GM18520 (cell line): ENCODE measurements at regions not wholly inside any gene's neighbourhood (a gene's known extent, or its start where the extent isn't known, plus 50 kb on each side); places are given as distances from the start of the nearest gene placed in this dataset.
"Not testable (repeated sequence)": the region's sequence is repeated elsewhere in the genome, so short reads cannot be mapped to it uniquely, and the experiment has no call there.

ENCODE experiments used
- ATAC-seq: cut with Tn5 transposase; IDR thresholded peaks from one replicate; pipeline ENCODE4 v1.9.1; 2021; ENCODE audit not compliant: unreplicated experiment

DNA sequence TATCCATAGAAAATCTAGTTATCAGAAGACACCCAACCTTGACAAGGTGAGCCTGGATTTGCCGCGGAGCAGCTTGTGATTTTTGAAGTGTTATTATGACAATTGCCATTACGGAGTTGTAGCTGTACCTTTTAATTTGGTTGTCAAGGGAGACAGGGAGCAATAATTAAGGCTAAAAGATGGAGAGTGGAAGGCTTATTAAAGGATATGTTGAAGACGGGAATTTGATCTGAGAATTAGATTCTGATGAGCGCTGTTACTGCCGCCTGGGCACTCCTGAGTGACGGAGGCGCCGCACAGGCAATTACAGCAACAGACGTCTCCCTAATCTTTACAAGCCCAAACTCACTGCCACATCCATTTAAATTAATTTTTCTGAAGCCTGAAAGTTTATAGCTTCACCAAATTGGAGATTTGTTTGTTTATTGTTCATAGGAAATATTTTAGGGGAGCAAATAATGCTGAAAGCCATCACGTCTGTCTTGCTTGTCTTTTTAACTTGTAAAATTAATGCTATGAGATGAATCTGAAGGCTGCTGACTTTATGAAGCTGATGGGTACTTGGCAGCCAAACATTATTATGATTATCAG lies 475.0 kb upstream of the ADARB2 start:
- ATAC-seq, result no peak

DNA sequence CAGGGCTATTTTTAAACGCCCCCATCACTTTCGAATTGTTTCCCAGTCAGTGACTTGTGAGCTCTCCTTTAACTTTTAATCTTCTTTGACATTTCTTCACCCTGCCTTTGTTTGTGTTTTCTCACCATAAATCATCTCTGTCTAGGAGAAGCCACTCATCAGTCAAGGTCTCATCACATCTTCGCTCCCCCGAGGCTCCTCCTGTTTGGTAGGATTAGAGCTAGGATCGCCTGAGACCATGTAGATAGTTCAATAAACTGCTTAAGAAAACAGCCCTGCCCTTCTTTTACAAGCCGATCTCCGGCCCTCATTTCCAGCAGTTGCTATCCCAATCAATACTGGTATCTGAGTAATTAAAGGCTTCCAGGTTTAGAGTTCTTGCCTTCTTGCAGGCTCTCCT lies 472.8 kb upstream of the ADARB2 start:
- no peak for ATAC-seq

DNA sequence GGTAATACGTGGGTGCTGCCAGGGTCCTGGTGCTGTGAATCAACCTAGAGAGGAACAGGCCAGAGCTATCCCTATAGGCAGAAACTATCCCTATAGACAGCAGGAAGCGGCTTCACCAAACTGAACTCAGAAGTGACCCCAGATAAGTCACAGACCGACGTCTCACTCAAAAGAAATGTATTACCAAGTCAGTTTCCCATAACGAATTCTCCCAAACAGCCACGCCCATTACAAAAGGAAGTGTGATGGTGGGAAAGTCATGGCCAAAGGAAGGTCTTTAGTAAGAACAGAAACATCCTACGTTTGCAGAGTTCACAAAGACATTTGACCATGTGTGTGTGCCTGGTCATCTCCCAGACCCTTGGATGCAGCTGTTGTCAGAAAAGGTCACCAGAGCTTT lies 470.8 kb upstream of the ADARB2 start:
- ATAC-seq, result no peak

DNA sequence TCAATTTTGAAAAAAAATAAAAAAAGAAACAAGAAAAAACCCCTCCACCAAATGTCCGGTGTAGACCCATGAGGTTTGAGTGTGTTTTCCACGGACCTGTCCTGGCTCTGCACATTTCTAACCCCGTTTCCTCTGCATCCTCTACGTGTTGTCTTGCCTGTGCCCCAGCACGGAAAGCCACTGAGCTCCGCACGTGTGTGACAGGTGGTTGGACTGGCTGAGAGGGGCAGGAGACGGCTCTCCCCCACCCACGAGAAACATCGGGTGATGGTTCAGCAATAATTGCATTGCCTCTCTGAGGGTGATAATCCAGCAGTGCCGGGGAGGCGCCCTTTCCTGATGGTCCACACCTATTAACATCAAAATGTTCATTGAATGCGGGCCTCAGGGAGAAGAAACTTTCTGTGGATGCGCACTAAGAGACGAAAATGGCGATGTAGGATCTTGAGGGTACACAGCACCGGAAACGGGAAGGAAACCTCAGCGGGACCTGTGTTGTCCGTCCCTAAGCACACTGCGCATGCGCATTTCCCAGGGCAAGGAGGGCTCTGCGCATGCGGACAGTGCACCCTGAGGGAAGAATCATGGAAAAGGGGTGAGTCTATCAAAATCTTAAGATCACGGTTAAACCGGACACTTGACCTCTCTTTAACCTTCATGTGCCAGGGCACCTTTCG lies 470.1 kb upstream of the ADARB2 start:
- ATAC-seq, result no peak

DNA sequence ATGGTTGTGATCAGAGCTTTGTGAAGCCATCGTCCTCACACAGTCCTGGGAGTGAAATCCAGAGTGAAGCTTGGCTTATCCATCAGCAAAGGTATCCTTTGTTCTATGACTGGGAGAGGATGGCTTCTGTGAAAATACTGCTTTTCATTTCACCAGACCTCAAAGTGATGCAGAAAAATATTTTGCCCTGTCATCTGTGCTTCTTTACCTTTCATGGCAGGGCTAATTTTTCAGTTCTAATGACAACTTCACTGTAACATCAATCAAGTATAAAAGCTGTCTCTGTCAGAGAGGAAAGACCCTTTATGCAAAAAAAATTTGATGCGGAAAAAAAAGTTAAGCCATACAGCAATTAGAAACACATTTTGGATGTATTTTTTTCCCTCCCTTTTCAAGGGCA lies 468.1 kb upstream of the ADARB2 start:
- ATAC-seq, result no peak

DNA sequence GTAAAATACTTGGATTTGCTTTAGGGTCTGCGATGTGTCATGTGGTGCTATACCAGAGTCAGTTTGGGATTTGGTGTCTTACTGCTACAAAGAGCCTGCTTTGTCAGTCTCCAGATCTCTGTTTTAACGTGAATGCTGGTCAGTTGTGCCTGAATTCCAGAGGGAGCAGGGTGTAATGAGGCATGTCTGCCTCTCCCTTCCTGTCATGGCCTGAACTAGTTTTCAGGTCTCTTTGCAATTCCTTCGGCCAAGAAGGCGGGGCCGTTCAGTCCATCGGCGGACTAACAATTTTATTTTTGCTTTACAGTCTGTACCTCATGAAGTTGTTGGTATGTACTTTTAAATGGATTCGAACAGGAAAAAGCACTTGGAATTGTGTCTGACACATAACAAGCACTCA lies 465.1 kb upstream of the ADARB2 start:
- no peak for ATAC-seq

DNA sequence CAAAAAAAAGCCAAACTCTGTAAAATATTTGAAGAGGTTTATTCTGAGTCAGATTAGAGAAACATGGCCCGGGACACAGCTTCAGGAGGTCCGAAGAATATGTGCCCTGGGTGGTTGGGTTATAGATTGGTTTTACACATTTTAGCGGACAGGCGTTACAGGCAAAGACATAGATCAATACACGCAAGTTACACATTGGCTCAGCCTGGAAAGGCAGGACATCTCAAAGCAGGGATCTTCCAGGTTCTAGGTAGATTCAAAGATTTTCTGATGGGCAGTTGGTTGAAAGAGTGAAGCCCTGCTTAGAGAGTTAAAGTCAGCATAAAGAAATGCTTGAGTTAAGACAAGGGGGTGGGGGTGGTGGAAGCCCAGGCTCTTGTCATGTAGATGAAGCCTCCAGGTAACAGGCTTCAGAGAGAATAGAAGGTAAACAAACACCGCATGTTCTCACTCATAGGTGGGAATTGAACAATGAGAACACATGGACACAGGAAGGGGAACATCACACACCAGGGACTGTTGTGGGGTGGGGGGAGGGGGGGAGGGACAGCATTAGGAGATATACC lies 464.3 kb upstream of the ADARB2 start:
- ATAC-seq, result no peak

DNA sequence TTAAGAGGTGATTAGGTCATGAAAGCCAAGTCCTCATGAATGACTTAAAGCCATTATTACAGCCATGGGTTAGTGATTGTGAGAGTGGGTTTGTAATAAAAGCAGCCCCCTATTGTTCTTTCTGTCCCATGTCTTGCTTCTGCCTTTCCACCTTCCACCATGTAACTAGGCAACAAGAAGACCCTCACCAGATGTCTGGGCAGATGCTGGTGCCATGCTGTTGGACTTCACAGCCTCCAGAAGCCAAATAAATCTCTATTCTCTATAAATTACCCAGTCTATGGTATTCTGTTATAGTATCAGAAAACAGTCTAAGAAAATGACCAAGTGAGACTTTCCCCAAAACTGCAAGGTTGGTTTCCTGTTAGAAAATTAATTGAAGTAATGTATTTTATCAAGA lies 460.3 kb upstream of the ADARB2 start:
- no peak for ATAC-seq

DNA sequence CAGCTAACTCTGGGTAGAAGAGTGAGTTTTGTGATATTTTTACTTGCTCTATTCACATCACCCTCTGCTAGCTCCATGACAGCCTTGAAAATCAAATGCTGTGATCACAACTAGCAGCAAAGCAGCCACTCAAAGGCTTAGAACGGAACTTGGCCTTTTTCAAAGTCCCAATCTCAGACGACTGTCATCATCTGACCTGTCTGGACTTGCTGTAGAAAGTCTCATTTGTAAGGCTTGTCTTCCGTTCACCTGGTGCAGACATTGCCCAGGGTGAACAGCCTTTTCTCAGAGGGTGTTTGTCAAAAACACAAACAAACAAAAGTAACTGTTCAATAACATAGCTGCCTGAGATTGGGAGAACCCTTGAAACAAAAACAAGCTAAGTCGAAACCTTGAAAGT lies 458.9 kb upstream of the ADARB2 start:
- no peak for ATAC-seq

DNA sequence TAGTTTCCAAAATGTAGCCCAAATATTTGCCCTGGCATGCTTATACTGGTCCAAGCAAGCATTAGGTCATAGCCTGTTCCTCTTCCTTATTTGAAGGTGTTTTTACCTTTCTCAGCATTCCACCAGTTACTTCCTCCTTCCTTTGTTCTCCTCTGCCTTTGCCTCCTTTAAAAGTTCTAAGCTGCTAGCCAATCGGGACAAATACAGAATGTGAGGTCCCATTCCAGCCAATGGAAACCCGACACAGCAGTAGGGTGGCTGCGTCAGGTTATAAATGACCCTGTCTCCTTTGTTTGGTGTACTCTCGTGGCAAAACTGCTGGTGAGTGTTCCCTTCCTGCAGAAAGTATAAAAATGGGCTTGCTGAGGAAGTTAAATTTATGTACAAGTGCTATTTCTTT lies 452.0 kb upstream of the ADARB2 start:
- ATAC-seq, result not testable (repeated sequence)

DNA sequence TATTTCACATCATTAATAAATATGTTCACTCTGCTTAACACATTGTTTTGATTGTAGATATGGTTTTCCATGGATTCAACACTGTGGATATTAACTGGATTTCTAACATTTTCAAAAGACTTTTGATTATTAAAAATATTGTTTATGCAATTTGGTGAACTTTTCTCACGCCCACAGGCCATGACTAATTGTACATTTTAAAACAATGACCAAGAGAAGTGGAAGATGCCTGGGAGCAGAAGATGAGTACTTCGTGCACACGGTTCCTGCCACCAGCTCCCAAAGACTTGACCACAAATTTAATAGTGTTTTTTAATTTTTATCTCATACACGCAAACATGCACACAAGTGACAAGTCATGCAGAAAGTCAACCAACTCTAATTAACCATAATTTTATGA lies 451.0 kb upstream of the ADARB2 start:
- no peak for ATAC-seq

DNA sequence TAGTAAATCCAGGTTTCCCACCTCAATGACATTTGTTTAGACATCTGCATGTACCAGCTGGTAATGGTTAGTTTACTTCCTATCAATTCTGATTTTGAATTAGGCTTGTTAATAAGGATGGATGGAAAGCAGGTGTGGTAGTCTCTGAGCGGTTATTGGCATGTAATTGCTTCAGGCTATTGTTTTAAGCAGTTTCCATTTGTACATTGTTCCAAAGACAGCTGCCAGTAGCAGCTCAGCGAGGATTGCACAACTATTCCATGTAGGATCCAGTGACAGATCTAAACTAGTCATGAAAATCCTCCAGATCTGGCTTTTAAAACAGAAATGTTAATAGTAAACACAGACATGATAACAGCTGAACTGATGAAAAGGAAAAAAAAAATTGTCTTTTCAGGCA lies 436.0 kb upstream of the ADARB2 start:
- ATAC-seq, result no peak

DNA sequence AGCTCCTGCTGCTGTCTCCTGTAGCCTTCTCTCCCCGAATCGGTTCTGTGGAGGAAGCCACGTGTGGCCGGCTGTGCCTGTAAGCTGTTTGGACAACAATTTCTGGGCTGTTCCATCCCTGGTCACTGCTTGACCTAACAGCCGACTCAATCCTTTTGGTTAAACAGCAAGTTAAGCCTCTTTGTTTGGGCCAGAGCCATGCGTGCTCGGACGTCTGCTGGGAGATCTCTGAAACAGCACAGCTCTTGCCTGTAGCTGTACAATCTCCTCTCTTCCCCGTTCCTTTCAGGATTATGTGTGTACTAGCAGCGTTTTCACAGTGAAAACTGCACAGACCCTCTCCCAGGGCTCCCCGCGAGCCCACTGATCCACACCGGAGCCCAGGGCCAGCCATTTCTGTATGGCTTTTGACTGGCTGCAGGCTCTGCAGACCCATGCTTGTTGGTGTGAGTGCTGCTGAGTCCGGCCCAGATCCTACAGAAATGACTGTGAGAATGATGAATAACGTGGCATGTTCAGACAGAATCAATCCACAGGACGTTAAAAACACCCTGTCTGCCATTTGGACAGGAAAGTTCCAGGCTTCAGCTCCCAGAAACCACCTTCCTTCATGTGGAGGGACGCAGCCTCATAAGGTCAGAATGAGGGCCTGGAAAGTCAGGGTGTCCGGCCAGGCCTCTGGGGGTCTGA lies 428.6 kb upstream of the ADARB2 start:
- ATAC-seq, result no peak

DNA sequence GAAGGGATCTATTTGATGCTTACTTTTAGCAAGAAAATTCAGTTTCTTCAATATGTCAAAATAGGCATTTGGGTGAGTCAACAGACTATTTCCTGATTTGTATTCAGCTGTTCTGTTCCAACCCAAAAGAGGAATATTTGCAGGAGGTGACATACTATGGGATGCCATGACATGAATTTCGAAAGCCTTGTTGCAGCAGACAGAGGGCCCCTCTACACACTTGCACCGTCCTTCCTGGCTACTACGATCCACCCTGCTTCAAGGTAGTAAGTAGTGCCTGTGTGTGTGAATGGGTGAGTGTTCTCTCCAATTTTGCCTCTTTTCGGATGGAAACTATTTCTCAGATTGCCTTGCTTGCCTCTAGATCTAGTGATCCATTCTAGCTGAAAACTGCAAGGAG lies 413.0 kb upstream of the ADARB2 start:
- ATAC-seq, result no peak

DNA sequence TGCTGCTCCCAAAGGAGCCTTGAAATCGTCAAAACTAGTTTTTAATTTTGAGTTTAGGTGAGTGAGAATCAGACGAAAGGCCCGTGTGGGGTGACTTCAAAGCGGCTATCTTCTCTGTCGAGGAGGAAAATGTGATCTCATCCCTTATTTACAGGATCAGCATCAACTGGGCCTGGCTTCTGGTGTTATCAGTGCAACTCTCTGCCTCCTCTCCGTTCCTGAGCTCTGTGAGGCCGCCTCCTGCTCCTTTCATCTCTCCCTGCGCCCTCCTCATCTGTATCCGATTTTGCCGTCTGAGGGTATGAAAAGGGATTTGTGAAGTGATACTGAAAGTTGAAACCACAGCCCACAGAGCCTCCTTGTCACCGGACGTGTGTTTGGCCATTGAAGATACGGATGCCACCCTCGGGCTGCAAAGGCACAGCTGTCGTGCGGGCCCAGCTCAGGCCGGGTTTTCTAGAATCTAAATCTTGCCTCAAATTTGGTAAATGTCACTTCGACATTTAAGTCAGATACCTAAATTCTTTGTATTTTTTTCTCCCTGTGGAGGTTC lies 408.7 kb upstream of the ADARB2 start:
- ATAC-seq, result no peak

DNA sequence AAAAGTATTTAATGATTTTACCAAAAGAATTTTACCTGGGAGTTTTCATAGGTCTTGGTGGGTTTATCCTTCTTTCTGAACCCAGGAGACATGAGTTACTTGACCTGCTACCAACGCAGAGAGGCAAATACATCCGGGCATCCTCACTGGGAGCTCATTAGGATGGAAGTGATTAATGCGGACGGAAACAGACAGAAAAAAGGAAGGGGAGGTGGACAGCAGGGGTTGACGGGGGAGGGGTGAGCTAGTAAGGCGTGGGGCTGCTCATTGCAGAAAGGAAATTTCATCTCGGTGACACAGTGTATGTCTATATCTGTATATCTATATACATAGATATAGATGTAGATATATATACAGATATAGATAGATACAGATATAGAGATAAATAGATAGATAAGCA lies 408.2 kb upstream of the ADARB2 start:
- no peak for ATAC-seq

DNA sequence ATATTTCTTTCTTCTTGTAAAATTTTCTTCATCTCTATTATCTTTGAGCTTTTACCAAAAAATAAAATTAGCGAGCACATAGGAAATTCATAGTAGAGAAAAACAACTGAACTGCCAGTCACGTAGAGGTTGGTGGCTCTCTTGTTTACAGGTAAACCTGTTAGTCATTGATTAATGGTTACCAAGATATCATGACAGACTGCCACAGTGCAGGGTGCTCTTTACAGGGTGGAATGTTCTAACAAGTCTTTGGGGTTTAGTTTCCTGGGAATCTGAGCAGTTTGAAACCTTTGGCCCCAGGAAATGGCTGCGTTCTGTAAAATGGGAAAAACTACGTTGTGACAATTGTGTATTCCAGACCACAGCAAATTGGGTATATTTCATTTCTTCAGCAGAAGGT lies 407.3 kb upstream of the ADARB2 start:
- ATAC-seq, result no peak

DNA sequence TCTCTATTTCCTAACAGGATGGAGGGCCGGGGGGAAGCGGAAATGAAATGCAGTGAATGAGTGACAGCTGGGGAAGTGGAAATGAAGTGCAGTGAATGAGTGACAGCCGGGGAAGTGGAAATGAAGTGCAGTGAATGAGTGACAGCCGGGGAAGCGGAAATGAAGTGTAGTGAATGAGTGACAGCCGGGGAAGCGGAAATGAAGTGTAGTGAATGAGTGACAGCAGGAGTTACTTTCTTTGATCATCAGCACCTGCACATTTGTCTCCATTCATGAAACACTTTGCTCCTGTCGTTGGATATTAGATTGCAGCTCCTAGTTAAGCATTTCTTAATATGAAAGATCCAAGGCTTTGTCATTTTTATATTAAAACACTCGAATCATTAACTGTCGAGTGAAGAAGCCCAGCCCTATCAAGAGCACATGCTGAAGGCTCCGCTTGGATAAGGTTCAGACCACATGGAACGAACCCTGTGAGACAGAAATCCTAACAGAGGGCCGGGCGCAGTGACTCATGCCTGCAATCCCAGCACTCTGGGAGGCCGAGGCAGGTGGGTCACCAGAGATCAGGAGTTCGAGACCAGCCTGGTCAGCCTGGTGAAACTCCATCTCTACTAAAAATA lies 406.0 kb upstream of the ADARB2 start:
- no peak for ATAC-seq

DNA sequence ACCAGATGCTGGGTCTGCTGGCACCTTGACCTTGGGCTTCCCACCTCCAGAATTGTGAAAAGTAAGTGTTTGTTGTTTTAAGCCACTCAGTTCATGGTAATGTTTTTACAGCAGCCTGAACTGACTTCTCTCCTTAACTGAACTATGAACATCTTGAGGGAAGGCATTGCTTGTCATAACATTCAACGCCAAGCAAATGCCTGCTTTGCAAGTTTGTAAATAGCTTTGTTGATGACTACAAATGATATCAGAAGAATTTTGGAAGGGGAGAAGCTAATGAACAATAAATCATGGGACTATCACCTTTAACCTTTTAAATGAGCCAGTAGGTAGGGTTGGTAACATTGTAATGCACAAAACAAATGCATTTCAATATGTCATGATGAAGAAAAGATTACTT lies 402.4 kb upstream of the ADARB2 start:
- no peak for ATAC-seq

DNA sequence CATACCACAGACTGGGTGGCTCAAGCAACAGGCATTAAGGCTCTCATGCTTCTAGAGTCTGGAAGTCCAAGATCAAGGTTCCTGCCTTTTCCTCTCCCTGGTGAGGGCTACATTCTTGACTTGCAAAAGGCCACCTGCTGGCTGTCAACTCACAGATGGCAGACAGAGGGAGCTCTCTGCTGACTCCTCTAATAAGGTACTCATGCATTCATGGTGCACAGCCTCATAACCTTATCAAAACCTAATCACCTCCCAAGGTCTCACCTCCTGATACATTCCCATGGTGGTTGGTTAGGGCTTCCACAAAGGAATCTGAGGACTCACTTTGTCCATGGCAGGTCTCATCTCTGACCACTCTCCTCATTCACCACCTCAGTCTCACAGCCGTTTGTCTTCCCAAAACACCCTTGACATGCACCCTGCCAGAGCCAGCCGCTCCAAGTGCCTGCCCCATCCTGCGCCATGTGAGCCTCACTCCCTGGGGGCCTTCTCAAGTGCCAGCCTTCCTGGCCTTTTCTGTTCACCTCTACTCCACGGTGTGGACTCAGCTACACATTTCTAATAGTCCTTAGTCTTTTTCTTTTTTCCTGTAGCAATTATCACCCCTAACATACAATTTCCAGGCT lies 400.3 kb upstream of the ADARB2 start:
- no peak for ATAC-seq

DNA sequence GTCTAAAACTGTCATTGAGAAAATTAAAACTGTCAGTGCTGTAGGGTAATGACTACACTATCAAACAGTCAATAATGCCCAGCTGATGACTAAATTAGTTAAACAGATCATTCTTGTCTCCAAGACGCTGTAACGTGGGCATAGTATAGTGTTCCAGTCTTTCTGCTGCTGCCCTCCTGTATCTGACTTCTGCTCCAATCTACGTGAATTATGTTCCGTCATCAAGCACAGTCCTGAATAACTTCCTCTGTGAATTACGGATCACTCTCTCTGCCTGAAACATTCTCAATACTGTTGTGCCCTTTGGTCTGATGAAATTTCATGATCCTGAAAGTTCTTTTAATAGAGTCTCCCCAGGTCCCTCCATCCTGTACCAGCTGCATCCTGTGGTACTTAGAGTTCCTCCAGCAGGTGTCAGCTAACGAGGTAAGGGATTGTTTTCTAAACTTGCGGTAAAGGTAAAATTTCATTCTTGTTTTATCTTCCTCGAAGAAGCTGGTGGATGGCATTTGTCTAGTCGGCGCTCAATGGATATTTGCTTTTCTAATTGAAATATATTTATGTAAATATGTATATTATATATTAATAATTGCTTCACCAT lies 393.5 kb upstream of the ADARB2 start:
- no peak for ATAC-seq
